Amniotic stem cell (primary cell): ENCODE measurements at regions not wholly inside any gene's neighbourhood (a gene's known extent, or its start where the extent isn't known, plus 50 kb on each side); places are given as distances from the start of the nearest gene placed in this dataset.

Experiments used
- DNase-seq: peaks from one replicate; lab custom pipeline; 2025; lab: John Stamatoyannopoulos, UW

DNA sequence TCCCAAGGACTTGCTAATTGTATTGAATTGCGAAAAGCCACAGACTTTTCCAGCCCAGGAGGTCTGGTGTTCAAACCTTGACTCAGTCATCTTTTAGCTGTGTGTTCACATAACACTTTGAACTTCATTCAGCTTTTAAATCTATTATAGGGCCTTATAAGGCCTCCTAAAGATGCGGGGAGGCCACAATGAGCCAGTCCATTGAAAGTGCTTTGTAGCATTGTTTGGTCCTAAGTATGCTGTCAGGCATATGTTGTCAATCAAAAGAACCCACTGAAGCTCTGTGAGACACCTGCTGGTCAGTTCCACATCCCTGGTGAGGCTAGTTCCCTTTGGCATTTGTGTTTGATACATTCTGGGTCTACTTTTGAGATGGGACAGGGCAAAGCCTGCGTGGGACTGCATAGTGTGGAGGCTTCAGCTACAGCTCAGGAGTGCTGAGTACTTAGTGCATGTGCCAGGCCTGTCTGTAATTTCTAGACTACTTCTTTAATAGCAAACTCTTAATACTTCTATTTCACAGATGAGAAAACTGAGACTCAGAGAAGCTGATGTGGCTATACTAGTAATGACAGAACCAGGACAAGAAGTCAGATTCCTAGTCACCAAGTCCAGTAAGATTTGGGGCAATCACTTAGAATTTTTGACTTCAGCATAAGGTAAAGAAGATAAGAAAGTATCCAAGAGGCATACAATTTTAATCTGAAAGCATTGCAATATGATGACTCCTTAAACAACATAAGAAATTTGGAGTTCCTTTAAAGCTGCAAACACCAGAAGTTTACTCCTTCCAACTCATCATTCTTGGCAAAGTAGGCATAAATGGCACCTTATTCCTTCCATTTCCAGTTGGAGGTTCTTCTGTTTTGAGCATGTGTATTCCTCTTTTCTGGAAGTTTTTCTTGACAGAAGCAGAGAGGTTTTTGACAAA, 213.0 kb downstream of the PDCD6IP start:
- no peak for DNase-seq

DNA sequence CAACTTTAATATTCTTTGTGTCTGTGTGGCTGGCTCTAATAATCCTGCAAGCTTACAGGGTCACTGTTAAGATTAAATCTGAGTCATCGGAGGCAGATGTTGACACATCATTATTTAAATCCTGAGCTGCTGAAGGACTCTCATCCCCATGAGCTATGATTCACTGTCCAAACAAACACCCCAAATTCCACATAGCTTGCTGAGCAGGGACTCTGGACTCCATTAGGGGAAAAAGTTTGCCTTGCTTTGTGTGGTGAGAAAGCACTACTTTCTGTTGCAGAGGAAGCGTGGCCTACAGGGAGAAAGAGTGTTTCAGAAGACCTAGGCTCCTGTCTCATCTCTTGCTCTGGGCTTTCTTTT, 213.7 kb downstream of the PDCD6IP start:
- DNase-seq: peak; percentile 94

DNA sequence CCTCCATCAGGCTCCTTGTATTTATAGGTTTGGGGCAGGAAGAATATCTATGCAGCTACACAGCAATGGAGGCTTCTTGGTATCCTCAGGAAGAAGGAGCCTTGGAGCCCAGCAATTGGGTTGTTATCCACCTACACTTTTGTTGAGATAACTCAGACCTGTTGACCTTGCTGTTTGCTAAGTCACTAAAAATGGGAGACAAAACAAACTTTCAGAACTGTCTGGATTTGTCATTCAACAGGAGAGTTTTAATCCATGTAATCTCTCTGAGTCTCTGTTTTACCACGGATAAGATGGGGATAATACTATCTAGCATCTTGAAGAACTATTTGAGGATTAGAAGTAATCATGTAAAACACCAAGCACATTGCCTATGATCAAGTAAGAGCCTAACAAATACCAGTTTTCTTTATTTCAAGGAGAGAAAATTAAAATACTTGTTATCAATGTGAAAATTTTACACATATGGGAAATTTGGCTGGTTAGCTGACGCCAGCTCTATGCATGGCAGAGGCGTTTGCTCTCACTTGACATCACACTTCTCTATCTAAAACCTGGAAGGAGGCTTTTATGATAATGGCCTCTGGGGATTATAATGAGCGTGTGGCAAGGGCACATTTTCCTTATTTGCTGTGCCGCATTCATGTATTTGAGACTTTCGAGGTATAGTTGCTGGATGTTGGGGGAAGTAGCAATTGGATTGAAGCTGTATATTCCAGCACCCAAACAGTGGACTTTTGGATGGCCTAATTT, 215.6 kb downstream of the PDCD6IP start:
- no peak for DNase-seq

DNA sequence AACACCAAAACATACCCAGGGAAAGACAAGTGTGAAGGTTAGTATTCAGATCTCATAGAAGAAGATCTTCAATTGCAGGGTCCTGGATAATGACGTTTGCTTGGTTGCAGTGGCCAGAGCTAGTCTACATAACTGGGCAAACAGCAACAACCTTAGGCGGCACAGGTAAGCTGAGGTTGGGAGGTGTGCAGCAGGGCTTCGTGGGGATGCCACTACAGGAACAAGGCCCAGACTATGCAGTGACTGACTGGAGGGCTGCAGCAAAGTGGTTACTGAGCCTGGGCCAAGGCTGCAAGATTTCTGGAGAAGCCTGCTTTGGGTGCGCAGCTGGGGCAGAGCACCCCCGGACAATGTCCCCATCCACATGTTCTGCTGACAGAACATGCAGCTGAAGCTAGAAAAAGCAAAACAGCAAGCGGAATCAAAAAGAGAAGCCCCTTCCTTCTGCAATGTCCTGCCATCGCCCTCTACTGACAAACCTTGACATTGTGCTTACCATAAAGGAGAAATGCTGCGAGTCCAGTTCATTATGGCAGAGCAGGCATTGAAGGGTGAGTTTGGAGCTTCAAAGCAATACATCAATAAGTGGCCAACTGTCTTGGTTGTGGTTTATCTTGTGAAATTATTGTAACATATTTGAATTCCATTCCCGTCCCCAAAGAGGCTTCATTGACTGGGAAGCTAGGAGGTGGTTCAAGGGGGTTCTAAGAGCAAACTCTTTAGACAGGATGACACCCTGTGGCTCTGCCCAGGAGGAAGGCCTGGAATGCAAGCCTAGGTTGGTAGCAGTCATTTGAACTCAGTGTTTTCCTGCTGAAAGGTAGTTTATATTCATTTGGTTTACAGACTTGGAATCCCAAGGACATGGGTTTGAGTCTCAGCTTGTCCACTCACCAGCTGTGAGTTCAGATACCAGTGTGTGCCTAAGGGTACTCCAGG, 217.0 kb downstream of the PDCD6IP start:
- no peak for DNase-seq

DNA sequence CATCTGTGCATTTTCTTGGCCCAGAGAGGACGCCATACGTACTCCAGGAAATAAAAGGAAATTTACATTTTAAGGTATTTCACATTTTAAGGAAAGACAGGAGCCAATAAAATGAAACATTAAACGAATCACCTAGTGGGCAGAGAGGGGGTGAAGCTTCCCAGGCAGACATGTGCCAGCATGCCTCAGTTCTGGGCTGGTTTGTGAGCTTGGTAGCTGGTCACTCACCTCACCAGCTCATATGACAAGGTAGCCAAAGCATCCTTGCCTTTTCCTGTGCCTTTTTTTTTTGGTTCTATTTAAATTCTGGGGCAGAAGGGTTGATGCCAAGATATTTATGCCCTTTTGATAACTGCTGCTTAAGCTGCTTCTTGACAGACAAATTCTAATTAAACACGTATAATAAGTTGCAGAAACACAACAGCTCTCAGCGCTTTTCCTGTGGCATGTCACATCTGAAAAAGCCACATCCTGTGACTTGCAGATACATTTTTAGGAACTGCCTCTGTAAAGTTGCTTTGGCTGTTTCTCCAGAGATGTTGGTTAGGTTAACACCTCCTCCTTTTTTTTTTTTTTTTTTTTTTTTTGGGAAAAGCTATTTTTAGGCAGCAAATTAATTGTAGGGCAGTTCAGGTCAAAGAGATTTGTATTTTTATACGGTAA, 218.6 kb downstream of the PDCD6IP start:
- DNase-seq: no peak

DNA sequence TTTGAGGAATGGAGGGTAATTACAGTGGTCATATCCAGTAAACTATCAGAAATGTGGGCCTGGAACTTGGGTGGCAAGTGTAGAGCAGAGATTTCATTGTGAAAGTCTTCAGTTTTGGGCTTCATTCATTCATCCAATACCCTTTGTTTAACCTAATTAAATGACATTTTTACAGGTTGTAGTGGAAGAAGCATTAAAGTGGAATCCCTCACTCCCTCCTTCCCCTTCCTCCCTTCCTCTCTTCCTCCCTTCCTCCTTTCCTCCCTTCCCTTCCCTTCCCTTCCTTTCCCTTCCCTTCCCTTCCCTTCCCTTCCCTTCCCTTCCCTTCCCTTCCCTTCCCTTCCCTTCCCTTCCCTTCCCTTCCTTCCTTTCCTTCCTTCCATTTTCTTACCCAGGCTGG, 219.3 kb downstream of the PDCD6IP start:
- no peak for DNase-seq

DNA sequence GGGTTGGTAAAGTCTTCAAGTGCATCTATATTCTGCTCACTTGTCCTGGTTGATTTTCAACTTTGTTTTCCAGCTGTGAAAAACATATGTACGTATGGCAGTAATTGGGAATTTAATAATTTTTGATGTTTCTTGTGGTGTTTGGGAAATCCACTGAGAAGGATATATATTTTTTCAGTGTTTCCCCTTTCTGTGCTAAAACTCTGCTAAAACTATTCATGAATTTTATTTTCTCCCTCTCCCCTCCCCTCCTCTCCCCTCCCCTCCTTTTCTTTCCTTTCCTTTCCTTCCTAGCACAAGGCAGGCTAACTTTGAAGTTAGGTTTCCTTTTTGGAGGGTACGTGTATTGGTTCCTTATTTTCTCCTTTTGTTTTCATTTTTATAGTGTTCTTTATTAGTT, 220.7 kb downstream of the PDCD6IP start:
- no peak for DNase-seq

DNA sequence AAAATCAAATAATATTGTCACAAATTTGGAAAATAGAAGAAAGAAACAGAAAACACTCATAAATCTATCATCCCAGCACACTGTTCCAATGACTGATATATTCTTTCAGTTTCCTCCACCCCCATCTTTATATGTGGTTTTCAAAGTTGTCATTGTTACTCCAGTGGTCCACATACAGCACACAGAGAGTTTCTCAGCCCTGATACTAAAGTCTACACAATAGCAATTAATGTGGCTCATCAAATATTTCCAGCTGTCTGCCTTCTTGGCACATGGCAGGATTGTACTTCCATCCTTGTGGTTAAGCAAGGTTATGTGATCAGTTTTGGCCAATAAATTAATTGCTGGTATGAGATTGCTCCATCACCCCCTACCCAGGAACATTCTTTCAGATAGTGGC, 221.7 kb downstream of the PDCD6IP start:
- DNase-seq: no peak

DNA sequence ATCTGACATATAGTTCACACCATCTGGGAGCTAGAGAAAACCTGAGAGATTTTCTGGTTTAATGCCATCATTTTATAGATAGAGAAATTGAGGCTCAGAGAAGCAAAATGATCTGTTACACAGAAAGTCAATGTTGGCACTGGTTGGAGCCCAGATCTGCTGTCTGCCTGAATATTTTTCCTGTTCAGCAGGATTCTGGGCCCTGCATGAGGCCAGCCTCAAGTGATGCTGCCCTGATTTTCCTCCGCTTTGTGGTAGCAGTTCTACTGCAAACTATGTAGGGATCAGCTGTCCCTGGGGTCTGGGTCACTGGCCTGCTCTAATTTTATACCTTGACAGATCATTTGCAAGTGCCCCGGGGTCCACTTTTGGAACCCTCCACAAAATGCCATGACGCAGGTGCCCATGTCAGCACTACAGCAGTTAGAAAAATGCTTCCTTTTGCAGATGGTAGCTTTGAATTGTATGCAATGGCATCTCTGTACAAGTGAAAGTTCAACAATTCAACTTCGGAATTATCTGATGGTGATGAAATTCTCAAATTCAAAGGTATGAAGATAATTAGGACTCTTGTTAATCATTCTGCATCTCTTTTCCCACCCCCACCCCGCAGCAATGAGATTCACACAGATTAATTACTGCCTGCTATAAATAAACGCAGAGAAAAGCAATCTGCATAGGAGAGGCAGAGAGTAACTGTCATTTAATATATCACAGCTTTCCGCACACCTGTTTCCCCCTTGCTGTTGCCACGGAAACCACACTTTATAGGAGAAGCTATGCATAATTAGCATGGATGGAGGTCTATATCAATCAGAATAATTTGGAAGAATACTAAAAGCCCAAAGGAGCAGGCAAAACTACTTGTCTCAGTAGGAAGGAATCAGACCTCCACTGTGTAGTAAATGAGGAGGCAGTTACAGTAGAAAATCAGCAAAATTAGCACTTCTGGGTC, 222.6 kb downstream of the PDCD6IP start:
- DNase-seq: no peak

DNA sequence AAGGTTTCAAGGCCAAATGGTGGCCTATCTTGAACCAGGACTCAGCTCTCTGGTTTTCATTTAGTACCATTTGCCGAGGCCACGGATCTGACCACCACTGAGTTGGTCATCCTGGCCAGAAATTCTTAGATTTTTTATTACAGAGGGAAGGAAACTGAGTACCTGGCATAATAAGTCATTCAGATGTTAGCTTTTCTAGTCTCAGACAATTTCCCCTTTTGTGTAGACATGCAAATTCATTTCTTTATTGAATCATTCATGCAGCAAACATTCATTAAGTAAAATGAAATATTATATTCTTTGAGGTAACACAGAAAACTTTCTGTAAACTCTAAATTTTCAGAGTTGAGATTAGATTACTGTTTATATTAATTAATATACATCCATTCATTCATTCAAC, 223.7 kb downstream of the PDCD6IP start:
- no peak for DNase-seq

DNA sequence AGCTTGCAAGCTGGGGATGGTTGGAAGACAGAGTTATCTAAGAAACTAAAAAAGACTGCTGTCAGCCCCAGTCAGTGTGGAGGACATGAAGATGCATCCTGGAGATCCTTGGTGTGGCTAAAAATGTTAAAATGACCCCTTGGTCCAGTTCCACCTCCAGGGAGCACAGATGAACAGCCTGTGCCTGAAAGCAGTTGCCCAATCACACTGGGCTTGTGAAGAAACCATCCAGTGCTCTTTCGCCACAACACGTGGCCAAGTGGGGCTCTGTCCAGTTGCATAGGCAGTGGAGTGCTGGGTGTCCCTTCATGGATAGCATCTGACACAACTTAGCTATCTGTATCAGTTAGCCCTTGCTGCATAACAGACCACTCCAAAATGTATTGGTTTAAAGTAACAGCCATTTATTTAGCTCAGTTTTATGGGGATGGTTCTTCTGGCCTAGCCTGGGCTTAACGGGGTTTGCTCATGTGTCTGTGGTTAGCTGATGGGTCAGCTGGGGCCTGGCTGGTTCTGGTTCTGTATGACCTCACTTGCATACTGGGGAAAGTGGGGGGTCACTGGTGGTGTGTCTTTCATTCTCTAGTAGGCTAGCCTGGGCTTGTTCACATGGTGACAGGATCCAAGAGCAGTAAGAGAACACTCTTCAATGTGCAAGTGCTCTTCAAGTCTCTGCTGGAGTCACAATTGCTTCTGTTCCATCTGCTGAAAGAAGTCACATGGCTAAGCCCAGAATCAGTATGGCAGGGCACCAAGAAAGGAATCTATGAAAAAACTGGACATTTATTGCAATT, 226.2 kb downstream of the PDCD6IP start:
- DNase-seq: no peak

DNA sequence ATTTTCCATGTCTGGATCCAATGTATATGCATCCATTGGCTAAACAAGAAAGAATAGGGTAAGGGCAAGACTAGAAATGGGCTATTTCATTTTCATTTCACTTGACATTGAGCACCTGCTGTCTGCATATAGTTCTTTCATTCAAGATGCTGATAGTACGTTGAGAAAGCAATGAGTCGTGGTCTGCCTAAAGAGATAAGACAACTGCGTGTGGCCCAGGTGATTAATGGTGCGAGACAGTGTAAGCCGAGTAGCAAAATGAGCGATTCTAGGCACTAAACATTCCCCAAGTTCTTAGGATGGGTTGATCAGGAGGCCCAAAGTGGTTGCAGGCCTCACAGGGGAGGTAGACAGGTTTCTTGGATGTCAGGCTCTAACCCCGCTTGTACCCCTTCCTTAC, 235.4 kb downstream of the PDCD6IP start:
- DNase-seq: no peak

DNA sequence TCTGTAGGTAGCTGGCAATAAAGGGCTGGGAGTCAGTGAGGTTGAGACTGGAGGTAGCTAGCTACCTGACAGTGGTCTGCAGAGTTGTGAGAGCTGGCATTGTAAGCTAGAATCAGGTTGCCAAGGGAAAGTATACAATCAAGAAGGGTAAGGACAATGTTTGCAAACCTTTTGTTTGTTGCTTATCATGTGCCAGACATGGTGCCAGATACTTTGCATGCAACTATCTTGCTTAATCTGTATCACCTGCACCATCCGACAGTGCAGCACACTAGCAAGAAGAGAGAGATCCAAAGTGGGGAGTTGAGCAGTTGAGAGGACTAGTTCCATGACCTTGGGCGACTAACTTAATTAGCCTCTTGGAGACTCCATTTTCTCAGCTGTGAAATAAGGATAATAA, 236.4 kb downstream of the PDCD6IP start:
- no peak for DNase-seq

DNA sequence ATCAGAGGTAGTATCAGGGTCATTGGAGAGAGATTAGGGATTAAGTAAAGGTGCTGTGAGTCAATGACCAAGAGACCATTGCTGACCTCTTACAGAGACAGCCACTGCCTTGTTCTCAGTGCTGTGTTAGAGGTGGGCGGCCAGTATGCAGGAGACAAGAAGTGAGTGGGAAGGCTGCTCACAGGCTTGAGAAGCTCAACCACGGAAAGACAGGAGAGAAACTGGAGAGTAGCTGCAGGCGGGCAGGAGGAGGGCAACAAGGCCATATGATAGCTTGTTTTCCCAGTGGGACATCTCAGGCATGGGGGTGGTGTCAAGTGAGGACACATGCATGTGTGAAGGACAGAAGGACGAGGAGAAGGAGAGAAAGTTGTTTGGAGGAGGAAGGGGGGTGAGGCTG, 237.3 kb downstream of the PDCD6IP start:
- DNase-seq: no peak

DNA sequence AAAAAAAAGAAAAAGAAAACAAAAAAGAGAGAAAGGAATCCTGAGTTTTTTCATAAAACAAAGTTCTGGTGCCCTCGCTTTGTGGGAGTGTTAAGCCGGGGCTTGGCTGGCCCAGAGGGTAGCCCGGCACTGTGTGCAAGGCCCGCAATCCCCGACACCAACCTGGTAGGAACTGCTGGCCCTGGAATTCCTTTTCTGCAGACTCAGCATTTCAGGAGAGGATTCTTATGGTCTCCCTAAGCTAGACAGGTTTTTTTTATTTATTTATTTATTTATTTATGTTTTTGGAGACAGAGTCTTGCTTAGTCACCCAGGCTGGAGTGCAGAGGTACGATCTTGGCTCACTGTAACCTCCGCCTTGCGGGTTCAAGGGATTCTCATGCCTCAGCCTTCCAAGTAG, 238.8 kb downstream of the PDCD6IP start:
- DNase-seq: no peak

DNA sequence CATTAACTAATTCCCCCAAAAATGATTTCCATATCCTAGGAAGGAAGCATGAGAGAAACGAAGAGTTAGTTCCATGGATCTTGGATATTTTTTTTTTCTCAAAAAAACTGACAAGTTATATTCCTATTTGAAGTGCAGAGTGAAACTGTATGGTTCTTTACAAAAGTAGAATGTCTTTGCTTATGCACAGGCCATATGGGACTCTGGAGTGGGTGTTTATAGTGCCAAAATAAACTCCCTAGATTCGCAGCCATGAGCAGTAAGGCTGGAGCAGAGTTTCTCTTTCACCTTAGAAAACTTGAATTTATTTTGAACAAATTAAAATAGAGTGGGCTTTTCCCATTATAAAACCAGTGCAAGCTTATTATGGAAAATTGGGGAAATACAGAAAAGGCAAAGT, 239.7 kb downstream of the PDCD6IP start:
- DNase-seq: no peak

DNA sequence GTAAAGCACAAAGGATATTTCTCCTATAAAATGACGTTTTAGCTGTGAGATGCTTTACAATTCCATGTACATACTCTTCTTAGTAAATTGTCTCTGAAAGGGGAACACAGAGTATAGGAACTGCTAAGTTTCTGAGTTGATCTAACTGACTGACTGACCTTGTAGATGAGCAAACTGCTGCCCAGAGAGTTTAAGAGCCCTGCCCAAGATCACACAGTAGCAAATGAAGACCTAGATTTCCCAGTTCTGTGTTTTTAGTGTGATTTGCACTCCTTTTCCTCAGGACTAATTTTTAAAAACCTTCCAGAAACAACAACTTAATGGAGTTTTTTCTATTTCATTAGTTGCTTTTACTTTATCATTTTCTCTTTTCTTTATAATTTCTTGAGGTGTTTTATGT, 247.7 kb downstream of the PDCD6IP start:
- no peak for DNase-seq

DNA sequence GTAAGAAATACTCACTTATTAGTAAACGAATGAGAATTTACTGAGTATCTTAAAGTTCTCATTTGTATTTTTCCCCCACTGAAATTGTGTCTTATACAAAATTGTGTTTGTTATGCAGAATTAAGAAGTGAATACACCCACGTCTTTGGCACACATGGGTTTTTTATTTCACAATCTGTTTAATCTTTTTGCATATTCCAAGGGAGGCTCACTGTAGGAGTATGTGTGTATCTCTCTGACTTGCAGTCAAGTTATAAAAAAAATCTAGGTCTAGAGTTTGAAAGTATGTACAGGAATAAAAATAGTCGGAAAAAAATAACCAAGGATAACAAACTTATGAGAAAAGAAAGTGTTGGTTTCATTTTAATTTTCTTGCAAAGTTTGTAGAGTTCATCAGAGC, 255.2 kb downstream of the PDCD6IP start:
- DNase-seq: no peak

DNA sequence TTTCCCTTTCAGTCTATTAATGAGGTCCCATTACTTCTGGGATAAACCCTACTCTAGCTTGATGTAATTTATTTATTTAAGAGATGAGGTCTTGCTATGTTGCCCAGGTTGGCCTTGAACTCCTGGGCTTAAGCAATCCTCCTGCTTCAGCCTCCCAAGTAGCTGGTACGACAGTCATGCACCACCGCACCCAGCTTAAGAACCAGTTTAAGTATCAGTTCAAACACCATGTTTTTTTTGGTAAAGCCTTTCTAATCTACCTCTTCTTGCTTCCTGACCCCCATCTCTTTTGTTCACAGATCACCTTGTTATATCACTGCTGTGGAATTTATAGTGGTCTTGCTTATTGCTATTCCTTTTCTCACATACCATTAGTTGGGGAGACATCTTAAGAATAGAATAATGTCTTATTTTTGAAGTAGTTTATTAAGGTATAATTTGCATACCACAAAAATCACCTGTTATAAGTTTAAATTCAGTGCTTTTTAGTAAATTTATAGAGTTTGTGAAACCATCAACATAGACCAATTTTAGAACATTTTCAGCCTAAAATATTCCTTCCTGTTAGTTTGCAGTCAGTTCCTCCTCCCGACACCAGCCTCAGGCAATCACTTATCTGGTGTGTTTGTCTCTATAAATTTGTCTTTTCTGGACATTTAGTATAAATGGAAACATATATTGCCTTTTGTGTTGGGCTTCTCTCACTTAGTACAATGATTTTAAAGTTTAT, 257.9 kb downstream of the PDCD6IP start:
- no peak for DNase-seq
